H9 (cell line): ENCODE measurements at regions not wholly inside any gene's neighbourhood (a gene's known extent, or its start where the extent isn't known, plus 50 kb on each side); places are given as distances from the start of the nearest gene placed in this dataset.

Experiments used
- DNase-seq: peaks from one replicate; pipeline ENCODE4 v3.0.0-alpha.2; 2017
- H2AFZ ChIP-seq: one replicate; pipeline ENCODE4 v1.6.1; 2013; ENCODE audit warnings: mild to moderate bottlenecking, low read length, control low read depth, moderate library complexity
- H2AK5ac ChIP-seq: 2 replicates; pipeline ENCODE4 v1.6.1; 2013; ENCODE audit warnings: low read length, control low read depth, mixed read lengths; ENCODE audit not compliant: insufficient read length
- H2BK120ac ChIP-seq: one replicate; pipeline ENCODE4 v1.6.1; 2013; ENCODE audit warnings: low read depth, mild to moderate bottlenecking, low read length, control low read depth, inconsistent platforms; ENCODE audit not compliant: poor library complexity, severe bottlenecking
- H2BK12ac ChIP-seq: 2 replicates; pipeline ENCODE4 v1.6.1; 2013; ENCODE audit warnings: low read length, control low read depth, mixed read lengths, low read depth; ENCODE audit not compliant: insufficient read length
- H2BK15ac ChIP-seq: 2 replicates; pipeline ENCODE4 v1.6.1; 2013; ENCODE audit warnings: low read depth, low read length, control low read depth
- H2BK20ac ChIP-seq: one replicate; pipeline ENCODE4 v1.6.1; 2013; ENCODE audit warnings: low read depth, mild to moderate bottlenecking, low read length, control low read depth, inconsistent platforms; ENCODE audit not compliant: poor library complexity, severe bottlenecking
- H2BK5ac ChIP-seq: 2 replicates; pipeline ENCODE4 v1.6.1; 2013; ENCODE audit warnings: low read length, control low read depth, mixed read lengths; ENCODE audit not compliant: insufficient read length
- H3K14ac ChIP-seq: 2 replicates; pipeline ENCODE4 v1.6.1; 2013; ENCODE audit warnings: low read length, control low read depth; ENCODE audit not compliant: insufficient read depth
- H3K18ac ChIP-seq: 2 replicates; pipeline ENCODE4 v1.6.1; 2013; ENCODE audit warnings: low read depth, mild to moderate bottlenecking, mixed read lengths, low read length, control low read depth; ENCODE audit not compliant: insufficient read length
- H3K23ac ChIP-seq: 2 replicates; pipeline ENCODE4 v1.6.1; 2013; ENCODE audit warnings: low read length, control low read depth, mixed read lengths, low read depth; ENCODE audit not compliant: insufficient read length
- H3K23me2 ChIP-seq: 2 replicates; pipeline ENCODE4 v1.6.1; 2013; ENCODE audit warnings: low read depth, mild to moderate bottlenecking, mixed read lengths, low read length, control low read depth; ENCODE audit not compliant: insufficient read length, poor library complexity, severe bottlenecking
- H3K27ac ChIP-seq: 2 replicates; pipeline ENCODE4 v1.5.1; 2013; ENCODE audit warnings: low read length, control low read depth, mixed read lengths, low read depth; ENCODE audit not compliant: insufficient read length
- H3K27me3 ChIP-seq: 2 replicates; pipeline ENCODE4 v1.6.1; 2013; ENCODE audit warnings: low read length, control low read depth, inconsistent platforms; ENCODE audit not compliant: insufficient read depth
- H3K4ac ChIP-seq: 2 replicates; pipeline ENCODE4 v1.6.1; 2013; ENCODE audit warnings: low read depth, mild to moderate bottlenecking, control low read depth, inconsistent platforms, low read length, moderate library complexity
- H3K4me1 ChIP-seq: 2 replicates; pipeline ENCODE4 v1.6.1; 2013; ENCODE audit warnings: low read length, control low read depth, inconsistent platforms; ENCODE audit not compliant: insufficient read depth
- H3K4me2 ChIP-seq: 2 replicates; pipeline ENCODE4 v1.6.1; 2013; ENCODE audit warnings: low read length, control low read depth, mixed read lengths; ENCODE audit not compliant: insufficient read length, insufficient read depth
- H3K56ac ChIP-seq: 2 replicates; pipeline ENCODE4 v1.6.1; 2013; ENCODE audit warnings: low read depth, mild to moderate bottlenecking, mixed read lengths, low read length, control low read depth; ENCODE audit not compliant: insufficient read length
- H3K79me1 ChIP-seq: 2 replicates; pipeline ENCODE4 v1.6.1; 2013; ENCODE audit warnings: low read depth, mild to moderate bottlenecking, moderate library complexity, low read length, control low read depth, inconsistent platforms; ENCODE audit not compliant: insufficient read depth, poor library complexity, severe bottlenecking
- H3K79me2 ChIP-seq: 2 replicates; pipeline ENCODE4 v1.6.1; 2013; ENCODE audit warnings: low read length, control low read depth, inconsistent platforms; ENCODE audit not compliant: insufficient read depth
- H3K9ac ChIP-seq: 2 replicates; pipeline ENCODE4 v1.6.1; 2013; ENCODE audit warnings: low read length, control low read depth, mixed read lengths; ENCODE audit not compliant: insufficient read length; ENCODE audit errors: extremely low read depth
- H3K9me3 ChIP-seq: one replicate; pipeline ENCODE4 v1.6.1; 2013; ENCODE audit warnings: low read depth, low read length, inconsistent platforms; ENCODE audit not compliant: control insufficient read depth
- H3T11ph ChIP-seq: one replicate; pipeline ENCODE4 v1.6.1; 2013; ENCODE audit warnings: mild to moderate bottlenecking, low read length, control low read depth, inconsistent platforms
- H4K20me1 ChIP-seq: one replicate; pipeline ENCODE4 v1.6.1; 2013; ENCODE audit not compliant: control insufficient read depth, insufficient read length, insufficient read depth
- H4K5ac ChIP-seq: 2 replicates; pipeline ENCODE4 v1.6.1; 2013; ENCODE audit warnings: low read depth, mild to moderate bottlenecking, mixed read lengths, low read length, control low read depth; ENCODE audit not compliant: insufficient read length
- H4K8ac ChIP-seq: replicated peaks from 2 replicates; pipeline ENCODE4 v1.6.1; 2013; ENCODE audit warnings: low read length, control low read depth, mixed read lengths, low read depth; ENCODE audit not compliant: insufficient read length
- H4K91ac ChIP-seq: 2 replicates; pipeline ENCODE4 v1.6.1; 2013; ENCODE audit warnings: low read depth, mild to moderate bottlenecking, moderate library complexity, mixed read lengths, low read length, control low read depth; ENCODE audit not compliant: insufficient read length
- H3K27ac Mint-ChIP-seq, 3 experiments: 2 replicates in 2 of 3; 3 replicates in 1 of 3; pipeline ENCODE4 v1.8.0; 2020 to 2021; ENCODE audit warnings: mixed read lengths in 3 of 3, mild to moderate bottlenecking in 1 of 3, moderate library complexity in 1 of 3
- H3K27me3 Mint-ChIP-seq: 2 replicates; pipeline ENCODE4 v1.8.0; 2021; ENCODE audit warnings: low read depth, mild to moderate bottlenecking, moderate library complexity, mixed read lengths
- H3K36me3 Mint-ChIP-seq, 3 experiments: 2 replicates in 2 of 3; 3 replicates in 1 of 3; pipeline ENCODE4 v1.8.0; 2020 to 2021; ENCODE audit warnings: low read depth in 3 of 3, mixed read lengths in 3 of 3; ENCODE audit not compliant: insufficient read depth in 1 of 3
- H3K4me1 Mint-ChIP-seq, 2 experiments: 2 replicates each; pipeline ENCODE4 v1.8.0; 2020; ENCODE audit warnings: mixed read lengths in 2 of 2
- H3K4me3 Mint-ChIP-seq, 2 experiments: 2 replicates in 1 of 2; 3 replicates in 1 of 2; pipeline ENCODE4 v1.8.0; 2020 to 2021; ENCODE audit warnings: mild to moderate bottlenecking in 2 of 2, mixed read lengths in 2 of 2, moderate library complexity in 1 of 2
- H3K9me3 Mint-ChIP-seq, 2 experiments: 2 replicates in 1 of 2; 3 replicates in 1 of 2; pipeline ENCODE4 v1.8.0; 2020; ENCODE audit warnings: mild to moderate bottlenecking in 2 of 2, mixed read lengths in 2 of 2, moderate library complexity in 1 of 2
- CTCF ChIP-seq: fragments of 200-600 bp; sonication (generic); conservative IDR thresholded peaks from 3 replicates; pipeline ENCODE4 v1.8.0; 2021; ENCODE audit warnings: antibody characterized with exemption, mild to moderate bottlenecking
- WGBS: extraction: QIAGEN DNeasy Blood & Tissue Kit; methylation state at CpG from one replicate; pipeline ENCODE4 v1.1.7; 2013; ENCODE audit warnings: missing lambda C conversion rate, low lambda C conversion rate, mixed read lengths; ENCODE audit not compliant: insufficient read length; ENCODE audit errors: extremely low coverage; 5-methylcytosine and 5-hydroxymethylcytosine counted together

DNA sequence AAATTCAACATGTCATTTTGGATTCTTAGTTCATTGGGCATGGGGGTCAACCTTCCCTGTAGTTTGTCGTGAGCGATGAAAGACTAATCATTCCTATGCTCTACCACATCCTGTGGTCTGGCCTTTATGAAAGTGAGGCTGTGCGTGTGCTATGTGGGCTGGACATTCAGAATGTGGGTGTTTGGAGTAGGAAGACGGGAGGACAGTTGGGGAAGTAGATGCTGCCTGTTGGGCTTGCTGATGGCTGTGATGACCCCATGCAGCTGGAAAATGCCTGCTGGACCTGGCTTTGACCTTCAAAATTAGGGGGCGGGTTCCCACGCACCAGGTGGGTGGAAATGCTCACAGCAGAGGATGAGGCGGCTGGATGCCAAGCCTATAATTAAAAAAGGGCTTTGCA lies 90.9 kb upstream of the MKI67 start:
- H3K79me2 ChIP-seq: no peaks in the 10 kb centered on the region
- no peak for DNase-seq
- H2AFZ ChIP-seq: no peak overlapping the region
- H3K23ac ChIP-seq: no peak overlapping the region
- H4K5ac ChIP-seq: no peak overlapping the region
- WGBS: no CpG with 5 or more reads among the region's 7 CpGs
- H3K4me1 Mint-ChIP-seq: peaks cover 26 to 41% of the 10 kb centered on the region in 2 experiments
- H3K27ac Mint-ChIP-seq: no peak overlapping the region
- H3K36me3 Mint-ChIP-seq: no peaks in the 10 kb centered on the region
- no peak for TF ChIP-seq CTCF
- no peak overlapping the region for H2BK120ac ChIP-seq
- H3K18ac ChIP-seq: no peak overlapping the region
- H3K4me2 ChIP-seq: no peak overlapping the region
- H2AK5ac ChIP-seq: no peak overlapping the region
- no peak overlapping the region for H2BK15ac ChIP-seq
- H3K9me3 Mint-ChIP-seq: no peaks in the 10 kb centered on the region
- no peaks in the 10 kb centered on the region for H3K9me3 ChIP-seq
- 0 out of 2 replicates have a peak, but pooled peaks cover 1% of the 10 kb centered on the region for H3K4me1 ChIP-seq
- no peak overlapping the region for H3K14ac ChIP-seq
- no peaks in the 10 kb centered on the region for H3K23me2 ChIP-seq
- H3K27ac ChIP-seq: no peak overlapping the region
- H4K91ac ChIP-seq: no peak overlapping the region
- H3K27me3 ChIP-seq: no peaks in the 10 kb centered on the region
- H2BK20ac ChIP-seq: no peak overlapping the region
- H3K79me1 ChIP-seq: no peaks in the 10 kb centered on the region
- no peak overlapping the region for H3T11ph ChIP-seq
- H3K4me3 Mint-ChIP-seq: no peak overlapping the region
- H2BK12ac ChIP-seq: no peak overlapping the region
- no peaks in the 10 kb centered on the region for H4K20me1 ChIP-seq
- H3K9ac ChIP-seq: no peak overlapping the region
- no peak overlapping the region for H2BK5ac ChIP-seq
- H3K4ac ChIP-seq: no peak overlapping the region
- H3K56ac ChIP-seq: no peak overlapping the region
- peaks cover 14% of the 10 kb centered on the region for H3K27me3 Mint-ChIP-seq
- no peak overlapping the region for H4K8ac ChIP-seq
